ENCODE measurements at regions not wholly inside any gene's neighbourhood (a gene's known extent, or its start where the extent isn't known, plus 50 kb on each side); places are given as distances from the start of the nearest gene placed in this dataset.
"Not testable (repeated sequence)": the region's sequence is repeated elsewhere in the genome, so short reads cannot be mapped to it uniquely, and the experiment has no call there.

DNA sequence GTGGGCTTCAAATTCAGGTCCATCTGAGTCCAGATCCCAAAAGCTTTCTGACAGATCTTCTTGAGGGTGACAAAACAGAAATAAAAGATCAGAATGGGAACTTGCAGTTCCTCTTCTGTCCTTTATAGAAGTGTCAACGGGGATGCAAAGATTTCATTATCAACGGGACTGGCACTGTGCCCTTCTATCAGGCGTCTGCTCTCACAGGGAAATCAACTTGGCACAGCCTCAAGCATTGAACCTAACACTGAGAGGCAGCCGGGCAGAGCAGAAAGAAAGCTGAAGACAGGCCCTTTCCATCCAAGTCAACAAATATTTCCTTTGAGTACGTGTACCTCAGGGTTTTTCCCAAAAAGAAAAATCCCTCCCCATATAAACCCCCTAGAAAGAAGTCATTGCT is 136.4 kb upstream of the RRN3 start:
- H3K4me1 ChIP-seq; DNase-seq; FAIRE-seq; H3K27me3 ChIP-seq; H3K36me3 ChIP-seq; H3K4me3 ChIP-seq; H3K27ac ChIP-seq; H3K9me3 ChIP-seq; intact Hi-C loops (cut with DNase I): not testable (repeated sequence)
- peak in 1 of 4 donors; percentile 42 for ATAC-seq
- no CpG with 5 or more reads among the region's 5 CpGs for WGBS, 2 donors

DNA sequence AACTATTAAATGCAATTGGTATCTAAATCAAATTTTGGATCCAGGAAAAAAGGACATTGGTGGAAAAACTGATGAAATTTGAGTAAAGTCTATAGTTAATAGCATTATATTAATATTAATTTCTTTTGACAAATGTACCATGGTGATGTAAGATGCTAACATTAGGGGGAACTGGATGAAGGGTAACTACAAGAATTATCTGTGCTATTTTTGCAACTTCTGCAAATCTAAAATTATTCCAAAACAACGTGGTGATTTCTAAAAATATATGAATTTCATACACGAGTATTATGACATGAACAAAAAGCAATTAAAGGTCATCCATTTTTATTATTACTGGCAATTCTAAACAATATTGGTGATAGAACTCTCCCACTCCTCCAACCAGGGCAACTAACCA is 135.6 kb upstream of the RRN3 start:
- FAIRE-seq; H3K36me3 ChIP-seq; H3K27ac ChIP-seq; H3K4me3 ChIP-seq; H3K27me3 ChIP-seq; H3K9me3 ChIP-seq; ATAC-seq; H3K4me1 ChIP-seq; DNase-seq; intact Hi-C loops (cut with DNase I): not testable (repeated sequence)
- WGBS, 2 donors = 63 to 81% methylated on average over 2 of the region's 2 CpGs

DNA sequence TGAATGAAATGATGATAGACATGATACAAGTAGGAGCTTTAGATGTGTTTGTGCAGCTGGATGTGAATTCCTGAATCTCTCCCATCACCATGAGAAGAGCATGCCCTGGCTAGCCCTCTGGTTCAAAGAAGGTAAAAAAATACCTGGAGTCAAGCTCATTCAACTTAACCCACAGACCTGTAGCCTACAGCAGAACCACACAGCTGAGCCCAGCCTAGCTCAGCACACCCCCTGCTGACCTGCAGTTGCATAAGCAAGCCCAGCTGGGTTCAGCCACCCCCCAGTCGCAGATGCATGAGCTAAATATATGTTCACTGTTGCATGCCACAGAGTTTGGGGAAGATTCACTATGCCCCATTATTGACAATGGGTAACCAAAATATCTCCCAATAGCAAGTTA is 130.6 kb upstream of the RRN3 start:
- H3K9me3 ChIP-seq; ATAC-seq; DNase-seq; FAIRE-seq; H3K27ac ChIP-seq; H3K36me3 ChIP-seq; H3K4me3 ChIP-seq; H3K27me3 ChIP-seq; H3K4me1 ChIP-seq; intact Hi-C loops (cut with DNase I): not testable (repeated sequence)
- WGBS, 2 donors = no CpG with 5 or more reads among the region's 1 CpG

DNA sequence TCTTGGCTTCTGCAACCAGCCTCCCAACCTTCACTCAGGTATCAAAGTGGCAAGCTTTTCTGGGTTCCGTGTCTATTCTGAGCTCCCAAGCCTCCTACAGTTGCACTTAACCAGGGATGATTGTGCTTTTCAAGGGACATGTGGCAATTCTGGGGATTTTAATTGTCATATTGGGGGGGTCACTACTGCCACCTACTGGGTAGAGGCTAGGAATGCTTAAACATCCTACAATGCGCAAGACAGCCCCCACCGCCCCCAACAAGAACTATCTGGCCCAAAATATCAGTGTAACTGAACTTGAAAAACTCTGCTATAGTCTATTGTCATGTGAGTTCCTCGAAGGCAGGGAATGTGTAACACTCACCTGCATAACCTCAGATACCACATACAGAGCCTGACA is 129.3 kb upstream of the RRN3 start:
- H3K9me3 ChIP-seq; H3K27me3 ChIP-seq; intact Hi-C loops (cut with DNase I); H3K36me3 ChIP-seq; H3K4me1 ChIP-seq; H3K27ac ChIP-seq; ATAC-seq; FAIRE-seq; DNase-seq; H3K4me3 ChIP-seq: not testable (repeated sequence)
- 70% methylated on average over 1 of the region's 4 CpGs; no CpG with 5 or more reads in 1 of the 2 donors for WGBS, 2 donors

DNA sequence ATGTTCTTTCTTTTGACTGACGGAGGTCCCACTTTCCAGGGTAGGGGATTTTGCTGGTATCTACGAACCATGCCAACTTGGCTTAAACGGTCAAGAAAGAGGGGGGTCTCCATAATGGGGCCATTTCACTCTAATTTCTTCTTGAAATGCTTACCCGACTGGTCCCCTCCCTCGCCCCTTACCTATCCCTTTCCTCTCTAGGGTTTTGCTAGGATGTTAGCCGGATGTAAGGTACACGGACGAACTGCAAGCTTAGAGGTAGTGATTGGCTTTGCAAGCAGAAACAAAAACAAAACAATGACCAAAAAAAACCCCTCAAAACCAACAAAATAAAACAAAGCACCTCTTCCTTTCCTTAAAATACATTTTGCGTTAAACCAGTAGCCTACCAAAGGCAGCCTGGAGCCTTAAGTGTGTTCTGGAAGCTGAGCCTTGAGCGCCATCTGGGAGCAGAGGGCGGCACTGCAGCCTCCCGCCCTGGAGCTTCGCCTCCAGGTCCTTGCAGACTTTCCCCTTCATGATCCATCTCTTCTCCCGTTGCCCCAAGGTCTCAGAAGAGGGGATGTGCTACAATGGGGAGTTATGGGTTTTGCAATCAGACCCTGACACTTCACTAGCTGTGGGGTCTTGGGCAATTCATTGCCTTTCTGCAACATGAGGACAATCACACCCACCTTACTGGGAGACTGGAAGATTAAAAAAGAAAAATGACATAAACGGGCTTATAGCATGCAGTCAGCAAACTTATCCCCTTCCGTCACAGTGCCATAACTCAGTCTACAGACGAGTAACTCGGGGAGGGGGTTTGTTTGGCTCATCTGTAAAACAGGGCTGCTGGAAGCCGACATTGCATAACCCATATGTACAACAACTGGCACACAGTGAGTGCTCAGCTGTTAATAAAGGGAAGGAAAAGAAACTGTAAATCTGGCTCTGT is 125.9 kb upstream of the RRN3 start:
- H3K9me3 ChIP-seq; H3K4me3 ChIP-seq; FAIRE-seq; H3K4me1 ChIP-seq; H3K36me3 ChIP-seq; H3K27ac ChIP-seq; intact Hi-C loops (cut with DNase I); H3K27me3 ChIP-seq: not testable (repeated sequence)
- WGBS, 2 donors = 20 to 52% methylated on average over 4 to 8 of the region's 19 CpGs
- DNase-seq (peak in 1 of 6 donors; percentile 10), ATAC-seq (peak; percentile 77 to 99 (median 96))
- TF ChIP-seq, protein P1, sequence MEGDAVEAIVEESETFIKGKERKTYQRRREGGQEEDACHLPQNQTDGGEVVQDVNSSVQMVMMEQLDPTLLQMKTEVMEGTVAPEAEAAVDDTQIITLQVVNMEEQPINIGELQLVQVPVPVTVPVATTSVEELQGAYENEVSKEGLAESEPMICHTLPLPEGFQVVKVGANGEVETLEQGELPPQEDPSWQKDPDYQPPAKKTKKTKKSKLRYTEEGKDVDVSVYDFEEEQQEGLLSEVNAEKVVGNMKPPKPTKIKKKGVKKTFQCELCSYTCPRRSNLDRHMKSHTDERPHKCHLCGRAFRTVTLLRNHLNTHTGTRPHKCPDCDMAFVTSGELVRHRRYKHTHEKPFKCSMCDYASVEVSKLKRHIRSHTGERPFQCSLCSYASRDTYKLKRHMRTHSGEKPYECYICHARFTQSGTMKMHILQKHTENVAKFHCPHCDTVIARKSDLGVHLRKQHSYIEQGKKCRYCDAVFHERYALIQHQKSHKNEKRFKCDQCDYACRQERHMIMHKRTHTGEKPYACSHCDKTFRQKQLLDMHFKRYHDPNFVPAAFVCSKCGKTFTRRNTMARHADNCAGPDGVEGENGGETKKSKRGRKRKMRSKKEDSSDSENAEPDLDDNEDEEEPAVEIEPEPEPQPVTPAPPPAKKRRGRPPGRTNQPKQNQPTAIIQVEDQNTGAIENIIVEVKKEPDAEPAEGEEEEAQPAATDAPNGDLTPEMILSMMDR (IDR thresholded peaks at IDR 0.05) = peak; percentile 54 to 76 (median 65)

DNA sequence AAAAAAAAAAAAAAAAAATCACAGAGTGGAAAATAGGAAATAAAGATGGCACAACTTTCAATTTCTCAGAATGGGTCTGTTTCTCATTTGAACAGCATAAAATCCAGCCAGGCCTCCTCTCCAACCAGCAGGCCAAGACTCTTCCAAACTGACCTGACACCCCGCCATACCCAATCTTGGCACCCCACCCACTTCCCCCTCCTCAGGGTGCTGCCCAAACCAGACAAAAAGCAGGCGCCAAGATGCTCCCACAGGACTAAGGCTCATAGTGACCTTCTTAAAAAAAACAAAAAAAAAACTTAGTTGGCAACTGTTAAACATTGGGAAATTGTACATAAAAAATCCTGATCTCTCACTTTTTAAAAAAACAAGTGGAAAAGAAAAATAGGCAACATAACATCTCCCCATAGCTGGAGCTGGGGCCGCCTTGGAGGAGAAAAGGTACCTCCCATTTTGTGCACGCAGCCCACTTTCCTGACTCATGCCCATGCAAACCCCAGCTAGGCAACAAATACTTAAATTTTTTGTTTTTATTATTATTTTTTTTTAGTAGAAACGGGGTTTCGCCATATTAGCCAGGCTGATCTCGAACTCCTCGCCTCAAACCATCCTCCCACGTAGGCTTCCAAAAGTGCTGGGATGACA is 124.9 kb upstream of the RRN3 start:
- FAIRE-seq; H3K27me3 ChIP-seq; DNase-seq; H3K4me1 ChIP-seq; H3K9me3 ChIP-seq; intact Hi-C loops (cut with DNase I); H3K36me3 ChIP-seq; H3K4me3 ChIP-seq; H3K27ac ChIP-seq: not testable (repeated sequence)
- WGBS, 2 donors = 46 to 70% methylated on average over 7 to 8 of the region's 9 CpGs
- peak in 1 of 4 donors; percentile 15 for ATAC-seq

DNA sequence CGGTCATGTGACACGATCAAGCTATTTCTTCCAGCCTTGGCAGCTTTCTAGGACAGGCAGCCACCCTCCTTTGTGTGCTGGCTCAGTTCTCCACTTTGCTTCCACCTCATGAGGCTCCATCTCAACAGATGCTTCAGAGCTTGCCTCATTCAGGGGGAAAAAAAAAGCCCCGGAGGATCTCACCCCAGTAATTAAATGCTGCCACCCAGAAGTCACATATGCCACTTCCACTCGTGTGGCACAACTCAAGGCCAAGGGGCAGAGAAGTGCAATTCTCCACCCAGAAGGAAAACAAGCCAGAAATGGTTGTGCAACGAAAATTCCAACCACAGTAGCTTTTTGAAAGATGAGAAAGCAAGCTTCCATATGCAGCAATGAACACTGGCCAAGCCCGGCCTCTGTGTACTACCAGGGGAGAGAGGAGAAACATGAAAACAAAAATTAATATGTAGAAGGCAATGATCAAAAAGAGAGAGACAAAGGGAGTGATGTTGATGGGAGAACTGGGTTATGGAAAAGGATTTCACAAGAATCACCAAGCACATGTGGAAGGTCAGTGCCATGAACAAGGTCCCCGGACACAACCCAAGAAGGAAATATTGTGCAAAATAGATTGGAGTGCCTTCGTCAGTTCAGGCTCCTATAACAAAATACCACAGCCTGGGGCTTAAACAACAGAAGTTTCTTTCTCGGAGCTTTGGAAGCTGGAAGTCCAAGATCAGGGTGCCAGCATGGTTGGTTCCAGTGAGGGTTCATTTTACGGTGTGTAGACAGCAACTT is 113.3 kb upstream of the RRN3 start:
- H3K27ac ChIP-seq; H3K4me3 ChIP-seq; DNase-seq; intact Hi-C loops (cut with DNase I); H3K9me3 ChIP-seq; H3K4me1 ChIP-seq; FAIRE-seq; H3K36me3 ChIP-seq; H3K27me3 ChIP-seq: not testable (repeated sequence)
- 53 to 57% methylated on average over 6 of the region's 10 CpGs for WGBS, 2 donors
- peak in 1 of 4 donors; percentile 52 for ATAC-seq

DNA sequence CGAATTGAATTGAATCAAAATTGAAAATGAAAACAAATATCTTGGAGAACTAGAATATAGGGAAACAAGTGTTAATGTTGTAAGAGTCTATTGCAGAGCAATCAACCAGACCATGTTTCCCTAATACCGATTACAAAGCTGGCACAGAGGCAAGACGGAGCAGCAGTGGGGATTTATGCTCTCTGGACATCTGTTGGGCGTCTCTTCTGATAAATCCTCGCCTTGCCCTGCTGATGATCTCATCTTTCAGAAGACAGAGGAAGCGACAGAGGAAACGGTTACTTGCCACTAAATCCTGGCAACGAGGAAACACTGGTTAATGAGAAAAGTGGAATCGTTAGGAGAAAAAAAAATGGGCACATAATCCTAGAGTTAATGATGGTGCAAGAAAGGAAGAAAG is 112.4 kb upstream of the RRN3 start:
- intact Hi-C loops (cut with DNase I); FAIRE-seq; H3K9me3 ChIP-seq; H3K4me1 ChIP-seq; H3K36me3 ChIP-seq; H3K4me3 ChIP-seq; DNase-seq; H3K27ac ChIP-seq; H3K27me3 ChIP-seq: not testable (repeated sequence)
- WGBS, 2 donors = 31 to 65% methylated on average over 4 to 7 of the region's 9 CpGs
- ATAC-seq = peak in 1 of 4 donors; percentile 52

DNA sequence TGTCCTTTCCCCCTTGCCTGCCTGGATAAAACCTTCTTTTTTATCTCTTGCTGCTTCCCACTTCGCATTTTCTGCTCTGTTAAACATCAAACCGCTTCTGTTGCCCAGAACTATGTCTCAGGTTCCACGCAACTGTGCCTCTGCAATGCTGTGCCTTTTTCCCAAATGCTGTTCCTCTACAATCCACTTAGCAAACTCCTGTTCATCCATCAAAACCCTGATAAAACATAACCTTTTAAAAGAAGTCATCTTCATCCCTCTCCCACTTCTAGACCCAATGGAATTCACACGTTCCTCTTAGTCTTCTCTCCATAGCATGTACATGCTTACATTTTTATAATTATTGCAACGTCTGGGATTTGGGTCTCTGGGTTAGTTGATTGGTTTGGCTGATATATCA is 111.9 kb upstream of the RRN3 start:
- H3K36me3 ChIP-seq; H3K4me1 ChIP-seq; H3K4me3 ChIP-seq; DNase-seq; FAIRE-seq; ATAC-seq; H3K27me3 ChIP-seq; H3K27ac ChIP-seq; intact Hi-C loops (cut with DNase I); H3K9me3 ChIP-seq: not testable (repeated sequence)
- WGBS, 2 donors = 77% methylated on average over 4 of the region's 5 CpGs

DNA sequence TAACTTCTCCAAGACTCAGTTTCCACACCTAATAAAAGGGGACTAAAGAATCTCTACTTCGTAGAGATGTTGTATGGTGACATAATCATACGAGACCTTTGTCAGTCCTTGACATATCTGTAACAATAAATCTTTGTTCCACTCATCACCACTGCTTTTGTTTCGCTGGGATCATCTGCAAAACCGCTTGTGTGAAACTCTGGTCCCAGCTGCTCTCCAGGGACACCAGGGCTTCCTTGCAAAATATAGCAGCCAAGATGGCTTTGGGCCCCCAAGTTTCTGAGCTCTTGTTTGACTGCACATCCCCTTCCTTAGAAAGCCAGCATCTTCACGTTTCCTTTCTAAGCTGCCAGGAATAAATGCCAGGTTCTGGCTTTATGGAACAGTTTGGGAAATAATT is 110.5 kb upstream of the RRN3 start:
- 64 to 66% methylated on average over 4 of the region's 5 CpGs for WGBS, 2 donors
- H3K9me3 ChIP-seq; FAIRE-seq; intact Hi-C loops (cut with DNase I); H3K27me3 ChIP-seq; H3K4me1 ChIP-seq; H3K4me3 ChIP-seq; H3K27ac ChIP-seq; ATAC-seq; DNase-seq; H3K36me3 ChIP-seq: not testable (repeated sequence)

DNA sequence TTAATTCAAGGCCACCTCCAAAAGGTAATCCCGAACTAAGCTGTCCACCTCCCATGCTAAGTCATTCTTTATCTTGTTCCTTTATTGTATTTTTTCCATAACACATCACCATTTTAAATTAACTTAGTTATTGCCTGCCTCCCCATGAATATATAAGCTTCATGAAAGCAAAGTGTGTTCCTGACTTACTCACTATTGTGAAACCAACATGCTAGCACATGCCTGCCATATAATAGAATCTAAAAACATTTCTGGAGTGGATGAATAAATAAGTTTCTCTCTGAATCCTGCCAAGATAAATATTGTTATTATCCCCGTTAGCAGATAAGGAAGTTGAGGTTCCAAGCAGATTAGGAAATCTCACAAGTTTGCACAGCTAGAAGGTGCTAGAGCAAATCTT is 98.7 kb upstream of the RRN3 start:
- 32 to 34% methylated on average over 1 of the region's 2 CpGs for WGBS, 2 donors
- not testable (repeated sequence) for FAIRE-seq

More for the DNA sequence above, 98.7 kb upstream of the RRN3 start:
- H3K27me3 ChIP-seq; H3K4me1 ChIP-seq; H3K27ac ChIP-seq; DNase-seq; H3K36me3 ChIP-seq; intact Hi-C loops (cut with DNase I); H3K9me3 ChIP-seq; H3K4me3 ChIP-seq: not testable (repeated sequence)
- ATAC-seq = peak in 3 of 4 donors; percentile 32 to 52 (median 37)

All from pancreas (tissue), 10 donors.